IPS-15b (cell line): ENCODE measurements at regions not wholly inside any gene's neighbourhood (a gene's known extent, or its start where the extent isn't known, plus 50 kb on each side); places are given as distances from the start of the nearest gene placed in this dataset.
"Not testable (repeated sequence)": the region's sequence is repeated elsewhere in the genome, so short reads cannot be mapped to it uniquely, and the experiment has no call there.

Source experiments
- H3K27me3 ChIP-seq: one replicate; pipeline ENCODE4 v1.6.1; 2013; ENCODE audit warnings: low read length; ENCODE audit not compliant: control insufficient read depth, insufficient read depth
- H3K36me3 ChIP-seq: one replicate; pipeline ENCODE4 v1.6.1; 2013; ENCODE audit warnings: low read length; ENCODE audit not compliant: control insufficient read depth, insufficient read depth
- H3K4me1 ChIP-seq: one replicate; pipeline ENCODE4 v1.6.1; 2013; ENCODE audit warnings: mild to moderate bottlenecking, low read length; ENCODE audit not compliant: control insufficient read depth, insufficient read depth
- H3K4me3 ChIP-seq: one replicate; pipeline ENCODE4 v1.5.1; 2013; ENCODE audit warnings: low read depth, low read length
- H3K9ac ChIP-seq: one replicate; pipeline ENCODE4 v1.6.1; 2013; ENCODE audit warnings: low read depth, mild to moderate bottlenecking, low read length
- H3K9me3 ChIP-seq: one replicate; pipeline ENCODE4 v1.6.1; 2013; ENCODE audit warnings: mild to moderate bottlenecking, low read length; ENCODE audit not compliant: control insufficient read depth, insufficient read depth

GRCh38 chr22:49391436-49391835 is 436.2 kb downstream of the BRD1 start:
- no peaks in the 10 kb centered on the region for H3K9me3 ChIP-seq
- no peak overlapping the region for H3K4me3 ChIP-seq
- no peak overlapping the region for H3K9ac ChIP-seq
- H3K27me3 ChIP-seq: no peaks in the 10 kb centered on the region
- no peaks in the 10 kb centered on the region for H3K36me3 ChIP-seq
- H3K4me1 ChIP-seq: no peaks in the 10 kb centered on the region

DNA sequence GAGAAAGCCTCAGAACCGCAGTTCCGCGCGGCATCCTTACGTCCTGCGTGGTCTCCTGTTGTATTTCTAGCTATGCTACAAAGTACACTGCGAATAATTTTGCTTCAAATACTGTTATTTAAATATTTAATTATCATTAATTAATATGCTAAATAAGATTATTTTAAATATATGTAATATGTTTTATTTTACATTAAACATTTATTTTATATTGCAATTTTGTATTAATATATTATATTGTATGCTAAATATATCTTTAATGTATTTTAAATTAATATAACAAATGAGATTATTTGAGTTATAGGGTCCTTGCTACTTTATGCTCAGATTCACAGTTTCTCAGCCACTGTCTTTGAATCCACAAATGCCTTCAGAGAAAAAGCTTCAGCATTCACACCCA is 436.7 kb downstream of the BRD1 start:
- no peak overlapping the region for H3K4me3 ChIP-seq
- no peaks in the 10 kb centered on the region for H3K36me3 ChIP-seq
- H3K4me1 ChIP-seq: no peaks in the 10 kb centered on the region
- H3K9ac ChIP-seq: no peak overlapping the region
- H3K27me3 ChIP-seq: no peaks in the 10 kb centered on the region
- no peaks in the 10 kb centered on the region for H3K9me3 ChIP-seq

- not testable (repeated sequence) for H3K9ac ChIP-seq, H3K4me3 ChIP-seq, H3K27me3 ChIP-seq, H3K36me3 ChIP-seq, H3K9me3 ChIP-seq, H3K4me1 ChIP-seq
Observed at GRCh38 chr22:49383909-49384308, 443.8 kb downstream of the BRD1 start.

- Histone ChIP-seq H3K9ac (no peak overlapping the region), H3K4me3 (no peak overlapping the region), H3K9me3 (no peaks in the 10 kb centered on the region), H3K36me3 (no peaks in the 10 kb centered on the region), H3K27me3 (no peaks in the 10 kb centered on the region), H3K4me1 (no peaks in the 10 kb centered on the region)
Observed at GRCh38 chr22:49382451-49382735, 445.3 kb downstream of the BRD1 start.

DNA sequence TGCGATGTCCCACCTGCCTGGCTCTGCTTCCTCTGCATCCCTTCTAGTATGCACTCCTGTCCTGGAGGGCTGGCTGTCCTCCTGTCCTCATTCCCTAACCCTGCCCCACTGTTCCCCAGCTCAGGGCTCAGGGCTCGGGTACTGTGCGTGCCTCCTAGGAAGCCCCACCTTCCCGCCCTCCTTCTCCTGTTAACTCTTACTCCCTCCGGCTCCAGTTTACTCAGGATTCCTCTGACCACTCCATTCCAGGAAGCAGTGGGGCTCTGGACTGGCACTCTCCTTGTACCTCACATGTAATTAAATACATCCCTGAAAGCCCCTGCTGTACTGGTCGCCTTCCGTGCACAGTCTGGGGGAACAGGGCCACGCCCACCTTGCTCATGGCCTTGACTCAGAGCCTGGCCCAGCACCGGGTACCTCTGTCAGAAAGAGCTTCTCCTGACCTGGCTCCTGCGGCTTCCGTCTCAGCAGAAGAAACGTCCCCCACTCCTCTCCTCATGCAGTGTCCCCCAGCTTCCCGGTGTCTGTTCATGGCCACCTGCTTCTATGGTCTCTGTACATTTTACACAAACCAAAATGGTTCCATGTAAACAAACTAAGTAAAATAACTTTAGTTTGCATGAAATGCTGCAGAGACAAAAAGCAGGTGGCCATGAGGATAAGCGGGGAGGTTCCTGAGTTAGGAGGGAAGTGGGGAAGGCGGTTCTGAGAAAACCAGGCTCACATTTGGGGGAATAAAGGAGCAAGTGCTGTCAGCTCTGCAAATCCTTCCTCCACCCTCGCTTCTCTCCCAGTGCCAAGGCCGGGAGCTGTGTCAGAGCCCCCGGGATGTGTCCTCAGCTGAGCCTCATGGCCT is 445.9 kb downstream of the BRD1 start:
- Histone ChIP-seq H3K4me1 (no peaks in the 10 kb centered on the region), H3K36me3 (no peaks in the 10 kb centered on the region), H3K4me3 (no peak overlapping the region), H3K27me3 (no peaks in the 10 kb centered on the region), H3K9me3 (no peaks in the 10 kb centered on the region), H3K9ac (no peak overlapping the region)

GRCh38 chr22:49380828-49381114 is 446.9 kb downstream of the BRD1 start:
- H3K4me3 ChIP-seq: no peak overlapping the region
- no peak overlapping the region for H3K9ac ChIP-seq
- H3K9me3 ChIP-seq: no peaks in the 10 kb centered on the region
- no peaks in the 10 kb centered on the region for H3K27me3 ChIP-seq
- H3K4me1 ChIP-seq: no peaks in the 10 kb centered on the region
- H3K36me3 ChIP-seq: no peaks in the 10 kb centered on the region

DNA sequence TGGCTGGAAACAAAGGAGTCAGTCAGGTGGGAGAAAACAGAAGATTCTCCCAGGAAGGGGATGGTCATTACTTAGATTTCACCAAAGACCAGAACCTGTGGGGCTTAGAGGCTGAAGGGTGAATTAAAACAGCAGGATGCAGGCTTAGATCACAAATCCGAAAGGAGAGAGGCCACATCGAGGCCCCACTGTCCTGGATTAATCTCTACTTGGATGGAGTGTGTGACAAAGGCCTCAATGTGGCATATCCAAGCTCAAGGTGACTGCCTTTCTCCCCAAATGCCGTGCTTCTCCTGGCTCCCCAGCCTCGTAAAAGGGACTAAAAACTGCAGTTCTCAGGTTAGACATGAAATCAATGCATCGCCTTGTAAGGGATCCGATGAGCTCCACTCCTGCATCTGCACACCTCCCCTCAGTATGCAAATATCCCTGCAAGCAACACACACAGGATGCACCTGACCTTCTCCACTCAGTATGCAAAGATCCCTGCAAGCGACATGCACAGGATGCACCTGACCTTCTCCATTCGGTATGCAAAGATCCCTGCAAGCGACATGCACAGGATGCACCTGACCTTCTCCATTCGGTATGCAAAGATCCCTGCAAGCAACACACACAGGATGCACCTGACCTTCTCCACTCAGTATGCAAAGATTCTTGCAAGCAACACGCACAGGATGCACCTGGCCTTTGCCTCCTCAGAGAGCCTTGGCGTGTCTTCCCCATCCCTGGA is 447.4 kb downstream of the BRD1 start:
- H3K9me3 ChIP-seq: no peaks in the 10 kb centered on the region
- no peaks in the 10 kb centered on the region for H3K4me1 ChIP-seq
- no peaks in the 10 kb centered on the region for H3K36me3 ChIP-seq
- H3K27me3 ChIP-seq: no peaks in the 10 kb centered on the region
- no peak overlapping the region for H3K4me3 ChIP-seq
- no peak overlapping the region for H3K9ac ChIP-seq

DNA sequence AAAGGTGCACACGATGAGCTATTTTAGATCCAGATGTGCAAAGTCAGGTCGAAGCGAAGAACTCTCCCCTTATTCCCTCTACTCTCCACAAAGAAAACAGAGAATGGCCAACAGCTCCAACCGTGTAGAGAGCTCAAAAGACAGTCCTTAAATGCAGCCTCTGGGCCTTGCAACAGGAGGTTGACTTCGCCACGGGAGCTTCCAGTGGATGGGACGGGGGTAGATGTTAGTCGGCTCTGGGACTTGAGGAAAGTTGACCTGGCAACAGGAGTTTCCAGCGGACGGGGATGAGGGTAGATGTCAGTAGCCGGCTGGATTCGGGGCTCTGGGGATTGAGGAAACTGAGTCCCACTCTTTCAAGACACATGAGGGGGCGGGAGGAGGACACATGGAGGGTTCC is 450.4 kb downstream of the BRD1 start:
- Histone ChIP-seq H3K9ac (no peak overlapping the region), H3K27me3 (no peaks in the 10 kb centered on the region), H3K36me3 (no peaks in the 10 kb centered on the region), H3K9me3 (no peaks in the 10 kb centered on the region), H3K4me1 (no peaks in the 10 kb centered on the region), H3K4me3 (no peak overlapping the region)

GRCh38 chr22:49373801-49374226 is 453.9 kb downstream of the BRD1 start:
- Histone ChIP-seq H3K36me3 (no peaks in the 10 kb centered on the region), H3K4me1 (no peaks in the 10 kb centered on the region), H3K27me3 (no peaks in the 10 kb centered on the region), H3K4me3 (no peak overlapping the region), H3K9me3 (no peaks in the 10 kb centered on the region), H3K9ac (no peak overlapping the region)

DNA sequence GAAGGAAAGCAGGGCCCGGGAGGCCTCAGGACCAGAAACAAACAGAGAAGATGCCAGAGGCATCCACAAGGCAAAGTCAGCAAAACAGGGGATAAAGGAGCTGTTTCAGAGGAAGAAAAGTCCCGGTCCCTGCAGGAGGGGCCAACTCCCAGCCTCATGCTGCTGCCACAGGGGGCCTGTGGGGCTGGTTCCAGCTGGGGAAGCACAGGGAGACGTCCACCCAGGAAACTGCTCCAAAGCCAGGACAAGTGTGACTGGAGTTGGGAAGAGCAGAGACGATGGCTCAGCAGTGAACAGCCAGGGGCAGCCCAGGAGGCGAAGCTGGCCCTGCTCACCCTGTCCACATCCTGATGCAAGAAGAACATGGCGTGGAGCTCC is 454.4 kb downstream of the BRD1 start:
- Histone ChIP-seq H3K9me3 (no peaks in the 10 kb centered on the region), H3K9ac (no peak overlapping the region), H3K4me3 (no peak overlapping the region), H3K27me3 (no peaks in the 10 kb centered on the region), H3K4me1 (no peaks in the 10 kb centered on the region), H3K36me3 (no peaks in the 10 kb centered on the region)

DNA sequence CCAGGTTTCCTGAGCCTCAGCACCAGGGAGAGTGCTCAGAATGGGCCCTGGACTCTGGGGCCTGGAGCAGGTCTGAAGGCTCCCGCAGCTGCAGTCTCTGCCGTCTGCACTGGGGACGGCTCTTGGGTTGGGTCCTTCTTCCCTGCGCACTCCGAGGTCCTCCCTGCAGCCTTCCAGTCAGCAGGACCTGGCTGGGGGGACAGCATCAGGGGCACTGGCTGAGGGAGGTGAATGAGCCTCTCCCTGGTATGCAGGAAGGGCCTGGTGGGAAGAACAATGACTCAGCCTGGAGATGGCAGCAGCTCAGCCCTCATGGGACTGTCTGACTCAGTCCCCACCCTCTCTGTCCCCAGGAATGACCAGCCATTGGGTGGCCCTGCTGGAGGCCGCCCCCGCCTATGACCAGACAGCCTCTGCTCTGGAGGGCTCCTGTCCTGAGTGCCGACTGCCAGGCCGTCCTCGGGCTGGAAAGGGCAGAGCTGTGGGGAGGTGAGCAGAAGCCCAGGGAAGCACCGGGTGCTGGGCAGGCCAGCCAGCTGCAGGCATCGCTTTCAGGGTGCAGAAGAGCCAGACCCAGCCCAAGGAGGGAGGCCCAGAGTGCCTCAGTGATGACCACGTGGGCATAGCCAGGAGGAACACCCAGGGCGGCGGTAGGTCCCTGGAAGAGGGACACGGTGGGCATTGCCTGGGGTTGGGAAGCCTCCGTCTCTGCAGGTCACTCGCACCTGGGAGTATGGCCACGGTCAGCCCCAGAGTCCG is 455.0 kb downstream of the BRD1 start:
- Histone ChIP-seq H3K9ac (no peak overlapping the region), H3K9me3 (no peaks in the 10 kb centered on the region), H3K4me3 (no peak overlapping the region), H3K27me3 (no peaks in the 10 kb centered on the region), H3K4me1 (no peaks in the 10 kb centered on the region), H3K36me3 (no peaks in the 10 kb centered on the region)

DNA sequence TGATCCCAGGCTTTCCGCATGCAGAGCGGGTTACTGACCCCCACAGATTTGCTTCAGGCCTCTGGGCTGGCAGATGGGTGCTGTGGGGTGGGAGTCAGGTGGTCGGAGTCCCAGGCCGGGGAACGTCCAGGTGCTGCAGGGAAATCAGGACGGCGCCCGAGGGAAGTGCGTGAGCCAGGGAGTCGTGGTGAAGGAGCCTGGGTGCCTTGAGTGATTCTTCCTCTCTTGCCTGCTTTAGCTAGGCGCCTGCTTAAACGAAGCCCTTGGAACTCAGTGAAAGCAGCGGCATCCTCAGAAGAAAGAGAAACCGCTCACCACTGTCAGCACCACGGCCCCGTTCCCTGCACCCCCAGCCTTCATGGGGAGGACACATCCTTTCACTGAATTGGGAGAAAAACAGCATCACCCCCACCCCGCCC is 455.6 kb downstream of the BRD1 start:
- H3K4me3 ChIP-seq: no peak overlapping the region
- H3K4me1 ChIP-seq: no peaks in the 10 kb centered on the region
- no peaks in the 10 kb centered on the region for H3K9me3 ChIP-seq
- no peaks in the 10 kb centered on the region for H3K27me3 ChIP-seq
- no peak overlapping the region for H3K9ac ChIP-seq
- no peaks in the 10 kb centered on the region for H3K36me3 ChIP-seq
